Neural crest cell (in vitro differentiated cells): ENCODE measurements at regions not wholly inside any gene's neighbourhood (a gene's known extent, or its start where the extent isn't known, plus 50 kb on each side); places are given as distances from the start of the nearest gene placed in this dataset.
"Not testable (repeated sequence)": the region's sequence is repeated elsewhere in the genome, so short reads cannot be mapped to it uniquely, and the experiment has no call there.

Experiments
- DNase-seq: peaks from one replicate; pipeline ENCODE4 v3.0.0; 2021; ENCODE audit warnings: low read depth, mixed read lengths, low spot score
- H3K27ac Mint-ChIP-seq: one replicate; pipeline ENCODE4 v1.8.0; 2021; ENCODE audit warnings: mild to moderate bottlenecking, mixed read lengths; ENCODE audit not compliant: unreplicated experiment
- H3K27me3 Mint-ChIP-seq: 2 replicates; pipeline ENCODE4 v1.8.0; 2021; ENCODE audit warnings: low read depth, mild to moderate bottlenecking, mixed read lengths
- H3K36me3 Mint-ChIP-seq: 2 replicates; pipeline ENCODE4 v1.8.0; 2021; ENCODE audit warnings: low read depth, mild to moderate bottlenecking, mixed read lengths
- H3K4me1 Mint-ChIP-seq: 2 replicates; pipeline ENCODE4 v1.8.0; 2021; ENCODE audit warnings: mixed read lengths
- H3K4me3 Mint-ChIP-seq: one replicate; pipeline ENCODE4 v1.8.0; 2021; ENCODE audit warnings: mild to moderate bottlenecking, mixed read lengths
- H3K9me3 Mint-ChIP-seq: 2 replicates; pipeline ENCODE4 v1.8.0; 2021; ENCODE audit warnings: mixed read lengths
- CTCF ChIP-seq: fragments of 200-600 bp; sonication (generic); conservative IDR thresholded peaks from 2 replicates; pipeline ENCODE4 v1.5.0; 2021; ENCODE audit warnings: antibody characterized with exemption, mild to moderate bottlenecking

- DNase-seq: no peak
- Mint-ChIP-seq H3K27me3 (no peaks in the 10 kb centered on the region), H3K9me3 (no peaks in the 10 kb centered on the region), H3K36me3 (no peaks in the 10 kb centered on the region), H3K4me3 (no peak overlapping the region), H3K4me1 (no peaks in the 10 kb centered on the region), H3K27ac (no peak overlapping the region)
- no peak for TF ChIP-seq CTCF
Observed at GRCh38 chr5:88021141-88021540, 247.5 kb downstream of the TMEM161B start.

GRCh38 chr5:88014984-88015383 is 253.7 kb downstream of the TMEM161B start:
- not testable (repeated sequence) for H3K27ac Mint-ChIP-seq

GRCh38 chr5:88000877-88001276 is 267.8 kb downstream of the TMEM161B start:
- Mint-ChIP-seq H3K36me3 (peaks cover 2% of the 10 kb centered on the region), H3K4me3 (no peak overlapping the region), H3K27me3 (no peaks in the 10 kb centered on the region), H3K4me1 (peaks cover 4% of the 10 kb centered on the region), H3K27ac (no peak overlapping the region), H3K9me3 (peaks cover 3% of the 10 kb centered on the region)
- no peak for DNase-seq
- TF ChIP-seq CTCF: no peak

More at GRCh38 chr5:88014984-88015383, 253.7 kb downstream of the TMEM161B start:
- DNase-seq, H3K36me3 Mint-ChIP-seq, H3K27me3 Mint-ChIP-seq, H3K4me3 Mint-ChIP-seq, H3K9me3 Mint-ChIP-seq, H3K4me1 Mint-ChIP-seq: not testable (repeated sequence)

GRCh38 chr5:87997662-87998061 is 271.0 kb downstream of the TMEM161B start:
- no peak overlapping the region for H3K4me3 Mint-ChIP-seq
- H3K27me3 Mint-ChIP-seq: no peaks in the 10 kb centered on the region
- peaks cover 8% of the 10 kb centered on the region for H3K9me3 Mint-ChIP-seq
- TF ChIP-seq CTCF: no peak
- DNase-seq: no peak
- H3K27ac Mint-ChIP-seq: no peak overlapping the region
- H3K36me3 Mint-ChIP-seq: peaks cover 4% of the 10 kb centered on the region
- H3K4me1 Mint-ChIP-seq: peaks cover 4% of the 10 kb centered on the region

- TF ChIP-seq CTCF: no peak
- Mint-ChIP-seq H3K9me3 (no peaks in the 10 kb centered on the region), H3K4me1 (no peaks in the 10 kb centered on the region), H3K27ac (no peak overlapping the region), H3K36me3 (no peaks in the 10 kb centered on the region), H3K27me3 (no peaks in the 10 kb centered on the region), H3K4me3 (no peak overlapping the region)
- no peak for DNase-seq
Observed at GRCh38 chr5:87966213-87966612, 302.4 kb downstream of the TMEM161B start.

GRCh38 chr5:87954121-87954520 is 314.5 kb downstream of the TMEM161B start:
- no peak for TF ChIP-seq CTCF
- Mint-ChIP-seq H3K9me3 (peaks cover 3% of the 10 kb centered on the region), H3K36me3 (no peaks in the 10 kb centered on the region), H3K27me3 (no peaks in the 10 kb centered on the region), H3K27ac (no peak overlapping the region), H3K4me3 (no peak overlapping the region), H3K4me1 (peaks cover 31% of the 10 kb centered on the region)
- no peak for DNase-seq
